GM12878 (cell line): ENCODE measurements at regions not wholly inside any gene's neighbourhood (a gene's known extent, or its start where the extent isn't known, plus 50 kb on each side); places are given as distances from the start of the nearest gene placed in this dataset.

ENCODE experiments used
- ATAC-seq: fragments of 200-7000 bp; cut with Tn5 transposase; 3 replicates; pipeline ENCODE4 v1.9.1; 2020; ENCODE audit warnings: mild to moderate bottlenecking, moderate library complexity
- BruUV-seq: library from RNA; stranded (reverse); fragments of 400-500 nt; replicated peaks from 2 replicates; lab custom pipeline; 2021; lab: Mats Ljungman, UMichigan
- CTCF ChIA-PET: fragments of 300-600 bp; sonication (Branson Sonifier 250); formaldehyde crosslinking; extraction: SDS; loops from one replicate; lab custom pipeline; 2021; ENCODE audit warnings: inconsistent platforms; lab: Yijun Ruan, JAX
- POLR2A ChIA-PET: fragments of 350-600 bp; formaldehyde crosslinking; extraction: SDS; loops from one replicate; lab custom pipeline; 2021; ENCODE audit warnings: inconsistent platforms; lab: Charles Lee
- RAD21 ChIA-PET: fragments of 300-600 bp; sonication (Branson Sonifier 250); formaldehyde crosslinking; loops from one replicate; lab custom pipeline; 2023; ENCODE audit warnings: antibody characterized with exemption; ENCODE audit not compliant: unreplicated experiment; lab: Charles Lee
- SMC1A ChIA-PET: fragments of 300-600 bp; sonication (Branson Sonifier 250); formaldehyde crosslinking; loops from one replicate; lab custom pipeline; 2023; ENCODE audit not compliant: unreplicated experiment, uncharacterized antibody; lab: Charles Lee
- DNase-seq: peaks from one replicate; pipeline ENCODE4 v3.0.0-alpha.2; 2011; ENCODE audit warnings: low read depth, low spot score
- FAIRE-seq: peaks from 3 replicates; lab custom pipeline; 2011; peaks lifted over from hg19 to GRCh38; lab: Jason Lieb, UNC
- H2AFZ ChIP-seq: 2 replicates; pipeline ENCODE4 v1.6.0; 2011; ENCODE audit warnings: low read depth, low read length, control low read depth; ENCODE audit not compliant: control insufficient read depth
- H3K27ac ChIP-seq: 2 replicates; pipeline ENCODE4 v1.5.1; 2011; ENCODE audit warnings: control low read depth; ENCODE audit not compliant: control insufficient read depth, insufficient read depth
- H3K27me3 ChIP-seq, 2 experiments: replicated peaks in 1 of 2; 2 replicates each; pipeline versions ENCODE4 v1.6.0 to v1.6.1; 2011; ENCODE audit warnings: low read length in 1 of 2; ENCODE audit not compliant: control insufficient read depth in 2 of 2, insufficient read depth in 2 of 2
- H3K36me3 ChIP-seq, 2 experiments: 2 replicates each; pipeline ENCODE4 v1.5.1; 2011; ENCODE audit warnings: low read length in 1 of 2; ENCODE audit not compliant: control insufficient read depth in 2 of 2, insufficient read depth in 2 of 2
- H3K4me1 ChIP-seq: 2 replicates; pipeline ENCODE4 v1.6.1; 2011; ENCODE audit warnings: mild to moderate bottlenecking, low read length, moderate library complexity, mixed read lengths; ENCODE audit not compliant: control insufficient read depth, insufficient read depth
- H3K4me2 ChIP-seq: 2 replicates; pipeline ENCODE4 v1.6.0; 2011; ENCODE audit warnings: control low read depth; ENCODE audit not compliant: control insufficient read depth, insufficient read depth
- H3K4me3 ChIP-seq: fragments of 200-600 bp; sonication (generic); 2 replicates; pipeline ENCODE4 v1.5.1; 2016
- H3K79me2 ChIP-seq: 2 replicates; pipeline ENCODE4 v1.6.0; 2011; ENCODE audit warnings: low read length; ENCODE audit not compliant: control insufficient read depth, insufficient read depth
- H3K9ac ChIP-seq: 2 replicates; pipeline ENCODE4 v1.8.0; 2011; ENCODE audit warnings: low read length, control low read depth, mixed read lengths; ENCODE audit not compliant: control insufficient read depth, insufficient read depth
- H3K9me3 ChIP-seq: replicated peaks from 3 replicates; pipeline ENCODE4 v1.5.1; 2011; ENCODE audit warnings: mild to moderate bottlenecking, low read length; ENCODE audit not compliant: control insufficient read depth, insufficient read depth
- H4K20me1 ChIP-seq: 2 replicates; pipeline ENCODE4 v1.6.0; 2011; ENCODE audit not compliant: control insufficient read depth, insufficient read depth
- KAT2A ChIP-seq: conservative IDR thresholded peaks from 2 replicates; pipeline ENCODE4 v1.6.1; 2011; ENCODE audit warnings: low read depth, low read length; ENCODE audit not compliant: control insufficient read depth
- MEF2A ChIP-seq: IDR thresholded peaks from 2 replicates; pipeline ENCODE4 v1.6.1; 2011; ENCODE audit warnings: low read depth, mild to moderate bottlenecking, low read length, moderate library complexity; ENCODE audit not compliant: insufficient read depth
- MXI1 ChIP-seq: fragments of 150-350 bp; IDR thresholded peaks from 2 replicates; pipeline ENCODE4 v1.6.1; 2011; ENCODE audit warnings: low read depth, mild to moderate bottlenecking, inconsistent platforms, low read length, improper control_type of control experiment
- NBN ChIP-seq: fragments of 450-650 bp; IDR thresholded peaks from 2 replicates; pipeline ENCODE4 v1.6.1; 2016
- RAD21 ChIP-seq: IDR thresholded peaks from 2 replicates; pipeline ENCODE4 v1.6.1; 2011; ENCODE audit warnings: mild to moderate bottlenecking, low read depth, low read length, moderate library complexity; ENCODE audit not compliant: insufficient read depth
- RAD51 ChIP-seq: fragments of 450-650 bp; IDR thresholded peaks from 2 replicates; pipeline ENCODE4 v1.6.1; 2016; ENCODE audit warnings: moderate library complexity, mild to moderate bottlenecking, inconsistent platforms
- SMC3 ChIP-seq: IDR thresholded peaks from 2 replicates; pipeline ENCODE4 v1.6.1; 2011; ENCODE audit warnings: low read length, improper control_type of control experiment, borderline replicate concordance
- YY1 ChIP-seq: IDR thresholded peaks from 2 replicates; pipeline ENCODE4 v1.6.1; 2011; ENCODE audit warnings: low read depth, mild to moderate bottlenecking, low read length
- ZNF384 ChIP-seq: IDR thresholded peaks from 2 replicates; pipeline ENCODE4 v1.6.1; 2012; ENCODE audit warnings: low read depth, mild to moderate bottlenecking, low read length, improper control_type of control experiment, borderline replicate concordance
- WGBS: methylation state at CpG from one replicate; pipeline ENCODE4 v1.1.6; 2016; ENCODE audit warnings: low lambda C conversion rate; ENCODE audit not compliant: insufficient replicate concordance, insufficient coverage; ENCODE audit errors: missing lambda C conversion rate; 5-methylcytosine and 5-hydroxymethylcytosine counted together
- in situ Hi-C: fragments of 300-500 bp; cut with MboI; formaldehyde crosslinking; loops from 9 replicates; pipeline ENCODE4 v1.14.3; 2018; ENCODE audit warnings: mixed read lengths
- intact Hi-C: fragments of 100-400 bp; cut with micrococcal nuclease; formaldehyde crosslinking; loops from one replicate; pipeline ENCODE4 v1.14.2; 2022; ENCODE audit not compliant: unreplicated experiment
- TF ChIP-seq, protein P1 (sequence below): IDR thresholded peaks from 2 replicates; pipeline ENCODE4 v1.6.1; 2011; ENCODE audit warnings: low read depth, mild to moderate bottlenecking, low read length, moderate library complexity, borderline replicate concordance; ENCODE audit errors: extremely low read depth
- TF ChIP-seq, protein P2 (sequence below): fragments of 450-650 bp; formaldehyde crosslinking; IDR thresholded peaks from 2 replicates; pipeline ENCODE4 v1.4.0; 2022; ENCODE audit warnings: mild to moderate bottlenecking, moderate library complexity
- TF ChIP-seq, protein P3 (sequence below): IDR thresholded peaks from 2 replicates; pipeline ENCODE4 v1.6.1; 2012; ENCODE audit warnings: low read depth, low read length, improper control_type of control experiment
- TF ChIP-seq, protein P4 (sequence below), 3 experiments: IDR thresholded peaks in 2 of 3; conservative IDR thresholded peaks in 1 of 3; 2 replicates each; pipeline ENCODE4 v1.5.1; 2011; ENCODE audit warnings: low read depth in 3 of 3, low read length in 3 of 3, mild to moderate bottlenecking in 3 of 3, control low read depth in 2 of 3, moderate library complexity in 2 of 3, inconsistent platforms in 1 of 3, mixed read lengths in 1 of 3; ENCODE audit not compliant: control insufficient read depth in 2 of 3, insufficient read depth in 1 of 3; ENCODE audit errors: extremely low read depth in 1 of 3

- TF ChIP-seq MEF2A (no peak), KAT2A (no peak), ZNF384 (no peak), RAD51 (no peak)
These were observed 132.4 kb downstream of the ELOVL4 start (continued) for GRCh38 chr6:79814940-79815339.

- no peak overlapping the region for H3K4me2 ChIP-seq
- intact Hi-C loops (loop anchor here (1.0 to 2.0 kb wide), 2 partner anchors 36 to 243 kb away; no protein-coding TSS in a partner anchor), in situ Hi-C loops (no loop called here)
- no peak overlapping the region for H2AFZ ChIP-seq
- H3K9ac ChIP-seq = no peak overlapping the region
- TF ChIP-seq MXI1 (no peak), SMC3 (peak; percentile 60; the same call in 1 of the 2 replicates), YY1 (peak; percentile 37; the same call in 1 of the 2 replicates), RAD21 (peak; percentile 75), NBN (no peak)
- TF ChIP-seq, protein P1, sequence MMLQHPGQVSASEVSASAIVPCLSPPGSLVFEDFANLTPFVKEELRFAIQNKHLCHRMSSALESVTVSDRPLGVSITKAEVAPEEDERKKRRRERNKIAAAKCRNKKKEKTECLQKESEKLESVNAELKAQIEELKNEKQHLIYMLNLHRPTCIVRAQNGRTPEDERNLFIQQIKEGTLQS = no peak
- TF ChIP-seq, protein P2, sequence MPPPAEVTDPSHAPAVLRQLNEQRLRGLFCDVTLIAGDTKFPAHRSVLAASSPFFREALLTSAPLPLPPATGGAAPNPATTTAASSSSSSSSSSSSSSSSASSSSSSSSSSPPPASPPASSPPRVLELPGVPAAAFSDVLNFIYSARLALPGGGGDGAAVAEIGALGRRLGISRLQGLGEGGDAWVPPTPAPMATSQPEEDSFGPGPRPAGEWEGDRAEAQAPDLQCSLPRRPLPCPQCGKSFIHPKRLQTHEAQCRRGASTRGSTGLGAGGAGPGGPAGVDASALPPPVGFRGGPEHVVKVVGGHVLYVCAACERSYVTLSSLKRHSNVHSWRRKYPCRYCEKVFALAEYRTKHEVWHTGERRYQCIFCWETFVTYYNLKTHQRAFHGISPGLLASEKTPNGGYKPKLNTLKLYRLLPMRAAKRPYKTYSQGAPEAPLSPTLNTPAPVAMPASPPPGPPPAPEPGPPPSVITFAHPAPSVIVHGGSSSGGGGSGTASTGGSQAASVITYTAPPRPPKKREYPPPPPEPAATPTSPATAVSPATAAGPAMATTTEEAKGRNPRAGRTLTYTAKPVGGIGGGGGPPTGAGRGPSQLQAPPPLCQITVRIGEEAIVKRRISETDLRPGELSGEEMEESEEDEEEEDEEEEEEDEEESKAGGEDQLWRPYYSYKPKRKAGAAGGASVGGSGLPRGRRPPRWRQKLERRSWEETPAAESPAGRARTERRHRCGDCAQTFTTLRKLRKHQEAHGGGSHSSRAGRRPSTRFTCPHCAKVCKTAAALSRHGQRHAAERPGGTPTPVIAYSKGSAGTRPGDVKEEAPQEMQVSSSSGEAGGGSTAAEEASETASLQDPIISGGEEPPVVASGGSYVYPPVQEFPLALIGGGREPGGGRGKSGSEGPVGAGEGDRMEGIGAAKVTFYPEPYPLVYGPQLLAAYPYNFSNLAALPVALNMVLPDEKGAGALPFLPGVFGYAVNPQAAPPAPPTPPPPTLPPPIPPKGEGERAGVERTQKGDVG = no peak
- TF ChIP-seq, protein P3, sequence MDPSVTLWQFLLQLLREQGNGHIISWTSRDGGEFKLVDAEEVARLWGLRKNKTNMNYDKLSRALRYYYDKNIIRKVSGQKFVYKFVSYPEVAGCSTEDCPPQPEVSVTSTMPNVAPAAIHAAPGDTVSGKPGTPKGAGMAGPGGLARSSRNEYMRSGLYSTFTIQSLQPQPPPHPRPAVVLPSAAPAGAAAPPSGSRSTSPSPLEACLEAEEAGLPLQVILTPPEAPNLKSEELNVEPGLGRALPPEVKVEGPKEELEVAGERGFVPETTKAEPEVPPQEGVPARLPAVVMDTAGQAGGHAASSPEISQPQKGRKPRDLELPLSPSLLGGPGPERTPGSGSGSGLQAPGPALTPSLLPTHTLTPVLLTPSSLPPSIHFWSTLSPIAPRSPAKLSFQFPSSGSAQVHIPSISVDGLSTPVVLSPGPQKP = no peak
- TF ChIP-seq, protein P4, sequence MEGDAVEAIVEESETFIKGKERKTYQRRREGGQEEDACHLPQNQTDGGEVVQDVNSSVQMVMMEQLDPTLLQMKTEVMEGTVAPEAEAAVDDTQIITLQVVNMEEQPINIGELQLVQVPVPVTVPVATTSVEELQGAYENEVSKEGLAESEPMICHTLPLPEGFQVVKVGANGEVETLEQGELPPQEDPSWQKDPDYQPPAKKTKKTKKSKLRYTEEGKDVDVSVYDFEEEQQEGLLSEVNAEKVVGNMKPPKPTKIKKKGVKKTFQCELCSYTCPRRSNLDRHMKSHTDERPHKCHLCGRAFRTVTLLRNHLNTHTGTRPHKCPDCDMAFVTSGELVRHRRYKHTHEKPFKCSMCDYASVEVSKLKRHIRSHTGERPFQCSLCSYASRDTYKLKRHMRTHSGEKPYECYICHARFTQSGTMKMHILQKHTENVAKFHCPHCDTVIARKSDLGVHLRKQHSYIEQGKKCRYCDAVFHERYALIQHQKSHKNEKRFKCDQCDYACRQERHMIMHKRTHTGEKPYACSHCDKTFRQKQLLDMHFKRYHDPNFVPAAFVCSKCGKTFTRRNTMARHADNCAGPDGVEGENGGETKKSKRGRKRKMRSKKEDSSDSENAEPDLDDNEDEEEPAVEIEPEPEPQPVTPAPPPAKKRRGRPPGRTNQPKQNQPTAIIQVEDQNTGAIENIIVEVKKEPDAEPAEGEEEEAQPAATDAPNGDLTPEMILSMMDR (IDR thresholded peaks at IDR 0.05 in 2 of 3, conservative IDR thresholded peaks at IDR 0.05 in 1 of 3; ENCODE audit: control insufficient read depth in 2 of 3, extremely low read depth in 1 of 3, insufficient read depth in 1 of 3, low read depth in 3 of 3, low read length in 3 of 3) = peak; percentile 82 to 84 (median 83)
- H3K27me3 ChIP-seq = no peaks in the 10 kb centered on the region
- WGBS = 2% methylated on average over 4 of the region's 4 CpGs
- no peaks in the 10 kb centered on the region for H3K36me3 ChIP-seq
- no peaks in the 10 kb centered on the region for H3K4me1 ChIP-seq
- no peak overlapping the region for H3K4me3 ChIP-seq
- RAD21 ChIA-PET = interaction anchor here (0.8 to 1.4 kb wide), 2 partner anchors 13 to 244 kb away, joined by 3 to 4 read pairs; no protein-coding TSS in a partner anchor
- H4K20me1 ChIP-seq = no peaks in the 10 kb centered on the region
- SMC1A ChIA-PET = interaction anchor here (0.8 to 1.7 kb wide), 8 partner anchors 23 to 244 kb away, joined by 3 to 5 read pairs (median 3); no protein-coding TSS in a partner anchor
- ATAC-seq (peak; percentile 96), DNase-seq (peak; percentile 16), FAIRE-seq (peak; percentile 86)
- POLR2A ChIA-PET = no interaction called here
- CTCF ChIA-PET = interaction anchor here (0.7 to 2.5 kb wide), 15 partner anchors 11 to 243 kb away, joined by 3 to 20 read pairs (median 5); no protein-coding TSS in a partner anchor
- no peaks in the 10 kb centered on the region for H3K9me3 ChIP-seq
- no TSS peak for BruUV-seq
- no peaks in the 10 kb centered on the region for H3K79me2 ChIP-seq
- no peak overlapping the region for H3K27ac ChIP-seq
These were observed 133.3 kb downstream of the ELOVL4 start for GRCh38 chr6:79813854-79814709.
